WTC11 (cell line): ENCODE measurements at regions not wholly inside any gene's neighbourhood (a gene's known extent, or its start where the extent isn't known, plus 50 kb on each side); places are given as distances from the start of the nearest gene placed in this dataset.
A peak's percentile ranks its signal among the peaks of the same experiment; 100 is the strongest.

ENCODE experiments used
- ATAC-seq: fragments of 200-7000 bp; cut with Tn5 transposase; 2 replicates; pipeline ENCODE4 v1.10.0; 2021; ENCODE audit warnings: mild to moderate bottlenecking, moderate library complexity
- CTCF ChIA-PET: fragments of 300-600 bp; sonication (Branson Sonifier 250); formaldehyde crosslinking; loops from one replicate; lab custom pipeline; 2021; ENCODE audit warnings: antibody characterized with exemption; lab: Charles Lee
- POLR2A ChIA-PET: fragments of 350-600 bp; sonication (Branson Sonifier 250); formaldehyde crosslinking; loops from one replicate; lab custom pipeline; 2021; ENCODE audit warnings: antibody characterized with exemption; lab: Charles Lee
- DNase-seq: peaks from one replicate; pipeline ENCODE4 v3.0.0; 2021; ENCODE audit warnings: low spot score
- H3K27ac Mint-ChIP-seq: 2 replicates; pipeline ENCODE4 v1.8.0; 2021; ENCODE audit warnings: mixed read lengths
- H3K27me3 Mint-ChIP-seq: 2 replicates; pipeline ENCODE4 v1.8.0; 2021; ENCODE audit warnings: low read depth, mild to moderate bottlenecking, moderate library complexity, mixed read lengths
- H3K36me3 Mint-ChIP-seq: 2 replicates; pipeline ENCODE4 v1.8.0; 2021; ENCODE audit warnings: mixed read lengths
- H3K4me1 Mint-ChIP-seq: 2 replicates; pipeline ENCODE4 v1.8.0; 2022; ENCODE audit warnings: mixed read lengths
- H3K4me3 Mint-ChIP-seq: 2 replicates; pipeline ENCODE4 v1.8.0; 2021; ENCODE audit warnings: mild to moderate bottlenecking, moderate library complexity, mixed read lengths
- H3K9me3 Mint-ChIP-seq: 2 replicates; pipeline ENCODE4 v1.8.0; 2021; ENCODE audit warnings: mixed read lengths
- FOXK1 ChIP-seq: sonication (generic); formaldehyde crosslinking; IDR thresholded peaks from 2 replicates; pipeline ENCODE4 v1.8.0; 2022; ENCODE audit warnings: mild to moderate bottlenecking, moderate library complexity, missing genetic modification reagents
- FOXP1 ChIP-seq: sonication (generic); formaldehyde crosslinking; IDR thresholded peaks from 2 replicates; pipeline ENCODE4 v1.8.0; 2022; ENCODE audit warnings: missing genetic modification reagents, mild to moderate bottlenecking, moderate library complexity, borderline replicate concordance
- HMGA2 ChIP-seq: fragments of 250-450 bp; sonication (Bioruptor Pico); IDR thresholded peaks from 2 replicates; pipeline ENCODE4 v1.4.0; 2021; ENCODE audit warnings: mild to moderate bottlenecking, moderate library complexity
- OVOL2 ChIP-seq: fragments of 250-450 bp; sonication (Bioruptor Pico); IDR thresholded peaks from 2 replicates; pipeline ENCODE4 v1.9.0; 2021; ENCODE audit warnings: mild to moderate bottlenecking, borderline replicate concordance
- ZNF423 ChIP-seq: fragments of 250-450 bp; sonication (Bioruptor Pico); IDR thresholded peaks from 2 replicates; pipeline ENCODE4 v2.1.2; 2022; ENCODE audit warnings: mild to moderate bottlenecking, moderate library complexity
- TF ChIP-seq, protein P1 (sequence below): sonication (generic); formaldehyde crosslinking; IDR thresholded peaks from 2 replicates; pipeline ENCODE4 v1.8.0; 2022; ENCODE audit warnings: mild to moderate bottlenecking, missing genetic modification reagents
- TF ChIP-seq, protein P2 (sequence below): sonication (generic); formaldehyde crosslinking; IDR thresholded peaks from 2 replicates; pipeline ENCODE4 v1.8.0; 2022; ENCODE audit warnings: mild to moderate bottlenecking, missing genetic modification reagents
- TF ChIP-seq, protein P3 (sequence below): fragments of 250-450 bp; sonication (Bioruptor Pico); IDR thresholded peaks from 2 replicates; pipeline ENCODE4 v1.9.0; 2021; ENCODE audit warnings: mild to moderate bottlenecking, borderline replicate concordance
- TF ChIP-seq, protein P4 (sequence below): sonication (generic); formaldehyde crosslinking; IDR thresholded peaks from 2 replicates; pipeline ENCODE4 v1.8.1; 2023; ENCODE audit warnings: mild to moderate bottlenecking, missing genetic modification reagents
- TF ChIP-seq, protein P5 (sequence below): fragments of 250-450 bp; sonication (Bioruptor Pico); IDR thresholded peaks from 2 replicates; pipeline ENCODE4 v1.9.0; 2021; ENCODE audit warnings: mild to moderate bottlenecking
- TF ChIP-seq, protein P6 (sequence below): sonication (generic); formaldehyde crosslinking; IDR thresholded peaks from 2 replicates; pipeline ENCODE4 v1.8.0; 2022; ENCODE audit warnings: mild to moderate bottlenecking, missing genetic modification reagents
- TF ChIP-seq, protein P7 (sequence below): sonication (generic); formaldehyde crosslinking; IDR thresholded peaks from 2 replicates; pipeline ENCODE4 v1.8.1; 2023; ENCODE audit warnings: mild to moderate bottlenecking, missing genetic modification reagents, moderate library complexity
- TF ChIP-seq, protein P8 (sequence below): sonication (generic); formaldehyde crosslinking; conservative IDR thresholded peaks from 2 replicates; pipeline ENCODE4 v1.8.1; 2023; ENCODE audit warnings: mild to moderate bottlenecking, low read depth, missing genetic modification reagents, moderate library complexity
- TF ChIP-seq, protein P9 (sequence below): fragments of 250-450 bp; sonication (Bioruptor Pico); conservative IDR thresholded peaks from 2 replicates; pipeline ENCODE4 v1.9.0; 2021; ENCODE audit warnings: mild to moderate bottlenecking

DNA sequence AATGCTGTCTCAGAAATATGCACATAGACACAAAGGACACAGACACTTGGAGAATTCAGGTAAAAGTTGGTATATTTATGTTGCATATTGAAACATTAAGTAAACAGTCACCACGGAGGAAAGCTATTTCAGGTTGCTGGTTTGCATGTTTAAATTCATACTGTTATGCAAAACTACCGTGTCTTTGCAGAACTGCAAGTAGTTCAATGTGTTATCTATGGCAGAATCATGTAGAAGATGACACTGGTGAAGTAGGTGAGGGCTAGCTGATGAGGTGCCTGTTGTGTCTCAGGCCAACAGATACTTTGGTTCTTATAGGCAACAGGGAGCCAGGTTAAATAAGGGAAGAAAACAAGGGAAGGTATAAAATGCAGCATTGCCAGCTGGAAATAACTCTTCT is 511.3 kb downstream of the DIPK2A start:
- H3K4me1 Mint-ChIP-seq: peaks cover 27% of the 10 kb centered on the region
- POLR2A ChIA-PET: no interaction called here
- TF ChIP-seq, protein P1, sequence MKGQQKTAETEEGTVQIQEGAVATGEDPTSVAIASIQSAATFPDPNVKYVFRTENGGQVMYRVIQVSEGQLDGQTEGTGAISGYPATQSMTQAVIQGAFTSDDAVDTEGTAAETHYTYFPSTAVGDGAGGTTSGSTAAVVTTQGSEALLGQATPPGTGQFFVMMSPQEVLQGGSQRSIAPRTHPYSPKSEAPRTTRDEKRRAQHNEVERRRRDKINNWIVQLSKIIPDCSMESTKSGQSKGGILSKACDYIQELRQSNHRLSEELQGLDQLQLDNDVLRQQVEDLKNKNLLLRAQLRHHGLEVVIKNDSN (CRISPR knock-in tag): no peak
- TF ChIP-seq, protein P2, sequence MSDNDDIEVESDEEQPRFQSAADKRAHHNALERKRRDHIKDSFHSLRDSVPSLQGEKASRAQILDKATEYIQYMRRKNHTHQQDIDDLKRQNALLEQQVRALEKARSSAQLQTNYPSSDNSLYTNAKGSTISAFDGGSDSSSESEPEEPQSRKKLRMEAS (CRISPR knock-in tag): no peak
- TF ChIP-seq, all 79 proteins: peak for 0
- CTCF ChIA-PET: no interaction called here
- ATAC-seq (peak; percentile 30; the same call in 1 of the 2 replicates), DNase-seq (no peak)
- no peaks in the 10 kb centered on the region for H3K27me3 Mint-ChIP-seq
- H3K36me3 Mint-ChIP-seq: no peaks in the 10 kb centered on the region
- H3K4me3 Mint-ChIP-seq: no peak overlapping the region
- peaks cover 10% of the 10 kb centered on the region for H3K9me3 Mint-ChIP-seq
- H3K27ac Mint-ChIP-seq: peak overlapping the region; percentile 42; the same call in 1 of the 2 replicates

DNA sequence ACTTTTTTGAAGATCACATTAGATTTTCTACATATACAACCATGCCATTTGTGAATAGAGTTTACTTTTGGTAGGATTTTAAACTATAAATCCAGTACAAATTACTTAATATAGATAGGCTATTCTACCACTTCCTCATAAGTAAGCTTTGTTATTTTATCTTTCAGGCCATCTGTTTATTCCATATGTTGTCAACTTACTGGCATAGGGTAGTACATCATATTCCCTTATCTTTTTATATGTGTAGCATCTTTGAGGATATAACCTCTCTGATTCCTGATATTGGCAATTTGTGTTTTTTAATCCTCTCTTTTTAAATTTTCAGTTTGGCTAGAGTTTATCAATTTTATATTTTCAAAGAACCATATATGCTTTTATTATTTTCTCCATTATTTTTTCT is 515.4 kb downstream of the DIPK2A start:
- H3K4me3 Mint-ChIP-seq: no peak overlapping the region
- TF ChIP-seq, protein P3, sequence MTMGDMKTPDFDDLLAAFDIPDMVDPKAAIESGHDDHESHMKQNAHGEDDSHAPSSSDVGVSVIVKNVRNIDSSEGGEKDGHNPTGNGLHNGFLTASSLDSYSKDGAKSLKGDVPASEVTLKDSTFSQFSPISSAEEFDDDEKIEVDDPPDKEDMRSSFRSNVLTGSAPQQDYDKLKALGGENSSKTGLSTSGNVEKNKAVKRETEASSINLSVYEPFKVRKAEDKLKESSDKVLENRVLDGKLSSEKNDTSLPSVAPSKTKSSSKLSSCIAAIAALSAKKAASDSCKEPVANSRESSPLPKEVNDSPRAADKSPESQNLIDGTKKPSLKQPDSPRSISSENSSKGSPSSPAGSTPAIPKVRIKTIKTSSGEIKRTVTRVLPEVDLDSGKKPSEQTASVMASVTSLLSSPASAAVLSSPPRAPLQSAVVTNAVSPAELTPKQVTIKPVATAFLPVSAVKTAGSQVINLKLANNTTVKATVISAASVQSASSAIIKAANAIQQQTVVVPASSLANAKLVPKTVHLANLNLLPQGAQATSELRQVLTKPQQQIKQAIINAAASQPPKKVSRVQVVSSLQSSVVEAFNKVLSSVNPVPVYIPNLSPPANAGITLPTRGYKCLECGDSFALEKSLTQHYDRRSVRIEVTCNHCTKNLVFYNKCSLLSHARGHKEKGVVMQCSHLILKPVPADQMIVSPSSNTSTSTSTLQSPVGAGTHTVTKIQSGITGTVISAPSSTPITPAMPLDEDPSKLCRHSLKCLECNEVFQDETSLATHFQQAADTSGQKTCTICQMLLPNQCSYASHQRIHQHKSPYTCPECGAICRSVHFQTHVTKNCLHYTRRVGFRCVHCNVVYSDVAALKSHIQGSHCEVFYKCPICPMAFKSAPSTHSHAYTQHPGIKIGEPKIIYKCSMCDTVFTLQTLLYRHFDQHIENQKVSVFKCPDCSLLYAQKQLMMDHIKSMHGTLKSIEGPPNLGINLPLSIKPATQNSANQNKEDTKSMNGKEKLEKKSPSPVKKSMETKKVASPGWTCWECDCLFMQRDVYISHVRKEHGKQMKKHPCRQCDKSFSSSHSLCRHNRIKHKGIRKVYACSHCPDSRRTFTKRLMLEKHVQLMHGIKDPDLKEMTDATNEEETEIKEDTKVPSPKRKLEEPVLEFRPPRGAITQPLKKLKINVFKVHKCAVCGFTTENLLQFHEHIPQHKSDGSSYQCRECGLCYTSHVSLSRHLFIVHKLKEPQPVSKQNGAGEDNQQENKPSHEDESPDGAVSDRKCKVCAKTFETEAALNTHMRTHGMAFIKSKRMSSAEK (CRISPR knock-in tag): no peak
- TF ChIP-seq FOXP1 (CRISPR knock-in tag) (no peak), OVOL2 (CRISPR knock-in tag) (no peak), ZNF423 (CRISPR knock-in tag) (no peak), HMGA2 (CRISPR knock-in tag) (no peak), FOXK1 (CRISPR knock-in tag) (no peak)
- TF ChIP-seq, protein P4, sequence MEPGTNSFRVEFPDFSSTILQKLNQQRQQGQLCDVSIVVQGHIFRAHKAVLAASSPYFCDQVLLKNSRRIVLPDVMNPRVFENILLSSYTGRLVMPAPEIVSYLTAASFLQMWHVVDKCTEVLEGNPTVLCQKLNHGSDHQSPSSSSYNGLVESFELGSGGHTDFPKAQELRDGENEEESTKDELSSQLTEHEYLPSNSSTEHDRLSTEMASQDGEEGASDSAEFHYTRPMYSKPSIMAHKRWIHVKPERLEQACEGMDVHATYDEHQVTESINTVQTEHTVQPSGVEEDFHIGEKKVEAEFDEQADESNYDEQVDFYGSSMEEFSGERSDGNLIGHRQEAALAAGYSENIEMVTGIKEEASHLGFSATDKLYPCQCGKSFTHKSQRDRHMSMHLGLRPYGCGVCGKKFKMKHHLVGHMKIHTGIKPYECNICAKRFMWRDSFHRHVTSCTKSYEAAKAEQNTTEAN (CRISPR knock-in tag): no peak
- TF ChIP-seq, protein P5, sequence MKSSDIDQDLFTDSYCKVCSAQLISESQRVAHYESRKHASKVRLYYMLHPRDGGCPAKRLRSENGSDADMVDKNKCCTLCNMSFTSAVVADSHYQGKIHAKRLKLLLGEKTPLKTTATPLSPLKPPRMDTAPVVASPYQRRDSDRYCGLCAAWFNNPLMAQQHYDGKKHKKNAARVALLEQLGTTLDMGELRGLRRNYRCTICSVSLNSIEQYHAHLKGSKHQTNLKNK (CRISPR knock-in tag): no peak
- TF ChIP-seq, protein P6, sequence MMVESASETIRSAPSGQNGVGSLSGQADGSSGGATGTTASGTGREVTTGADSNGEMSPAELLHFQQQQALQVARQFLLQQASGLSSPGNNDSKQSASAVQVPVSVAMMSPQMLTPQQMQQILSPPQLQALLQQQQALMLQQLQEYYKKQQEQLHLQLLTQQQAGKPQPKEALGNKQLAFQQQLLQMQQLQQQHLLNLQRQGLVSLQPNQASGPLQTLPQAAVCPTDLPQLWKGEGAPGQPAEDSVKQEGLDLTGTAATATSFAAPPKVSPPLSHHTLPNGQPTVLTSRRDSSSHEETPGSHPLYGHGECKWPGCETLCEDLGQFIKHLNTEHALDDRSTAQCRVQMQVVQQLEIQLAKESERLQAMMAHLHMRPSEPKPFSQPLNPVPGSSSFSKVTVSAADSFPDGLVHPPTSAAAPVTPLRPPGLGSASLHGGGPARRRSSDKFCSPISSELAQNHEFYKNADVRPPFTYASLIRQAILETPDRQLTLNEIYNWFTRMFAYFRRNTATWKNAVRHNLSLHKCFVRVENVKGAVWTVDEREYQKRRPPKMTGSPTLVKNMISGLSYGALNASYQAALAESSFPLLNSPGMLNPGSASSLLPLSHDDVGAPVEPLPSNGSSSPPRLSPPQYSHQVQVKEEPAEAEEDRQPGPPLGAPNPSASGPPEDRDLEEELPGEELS (CRISPR knock-in tag): no peak
- TF ChIP-seq, protein P7, sequence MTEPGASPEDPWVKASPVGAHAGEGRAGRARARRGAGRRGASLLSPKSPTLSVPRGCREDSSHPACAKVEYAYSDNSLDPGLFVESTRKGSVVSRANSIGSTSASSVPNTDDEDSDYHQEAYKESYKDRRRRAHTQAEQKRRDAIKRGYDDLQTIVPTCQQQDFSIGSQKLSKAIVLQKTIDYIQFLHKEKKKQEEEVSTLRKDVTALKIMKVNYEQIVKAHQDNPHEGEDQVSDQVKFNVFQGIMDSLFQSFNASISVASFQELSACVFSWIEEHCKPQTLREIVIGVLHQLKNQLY (CRISPR knock-in tag): no peak
- TF ChIP-seq, protein P8, sequence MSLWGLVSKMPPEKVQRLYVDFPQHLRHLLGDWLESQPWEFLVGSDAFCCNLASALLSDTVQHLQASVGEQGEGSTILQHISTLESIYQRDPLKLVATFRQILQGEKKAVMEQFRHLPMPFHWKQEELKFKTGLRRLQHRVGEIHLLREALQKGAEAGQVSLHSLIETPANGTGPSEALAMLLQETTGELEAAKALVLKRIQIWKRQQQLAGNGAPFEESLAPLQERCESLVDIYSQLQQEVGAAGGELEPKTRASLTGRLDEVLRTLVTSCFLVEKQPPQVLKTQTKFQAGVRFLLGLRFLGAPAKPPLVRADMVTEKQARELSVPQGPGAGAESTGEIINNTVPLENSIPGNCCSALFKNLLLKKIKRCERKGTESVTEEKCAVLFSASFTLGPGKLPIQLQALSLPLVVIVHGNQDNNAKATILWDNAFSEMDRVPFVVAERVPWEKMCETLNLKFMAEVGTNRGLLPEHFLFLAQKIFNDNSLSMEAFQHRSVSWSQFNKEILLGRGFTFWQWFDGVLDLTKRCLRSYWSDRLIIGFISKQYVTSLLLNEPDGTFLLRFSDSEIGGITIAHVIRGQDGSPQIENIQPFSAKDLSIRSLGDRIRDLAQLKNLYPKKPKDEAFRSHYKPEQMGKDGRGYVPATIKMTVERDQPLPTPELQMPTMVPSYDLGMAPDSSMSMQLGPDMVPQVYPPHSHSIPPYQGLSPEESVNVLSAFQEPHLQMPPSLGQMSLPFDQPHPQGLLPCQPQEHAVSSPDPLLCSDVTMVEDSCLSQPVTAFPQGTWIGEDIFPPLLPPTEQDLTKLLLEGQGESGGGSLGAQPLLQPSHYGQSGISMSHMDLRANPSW (CRISPR knock-in tag): no peak
- TF ChIP-seq, protein P1 (CRISPR knock-in tag): no peak
- TF ChIP-seq, protein P9, sequence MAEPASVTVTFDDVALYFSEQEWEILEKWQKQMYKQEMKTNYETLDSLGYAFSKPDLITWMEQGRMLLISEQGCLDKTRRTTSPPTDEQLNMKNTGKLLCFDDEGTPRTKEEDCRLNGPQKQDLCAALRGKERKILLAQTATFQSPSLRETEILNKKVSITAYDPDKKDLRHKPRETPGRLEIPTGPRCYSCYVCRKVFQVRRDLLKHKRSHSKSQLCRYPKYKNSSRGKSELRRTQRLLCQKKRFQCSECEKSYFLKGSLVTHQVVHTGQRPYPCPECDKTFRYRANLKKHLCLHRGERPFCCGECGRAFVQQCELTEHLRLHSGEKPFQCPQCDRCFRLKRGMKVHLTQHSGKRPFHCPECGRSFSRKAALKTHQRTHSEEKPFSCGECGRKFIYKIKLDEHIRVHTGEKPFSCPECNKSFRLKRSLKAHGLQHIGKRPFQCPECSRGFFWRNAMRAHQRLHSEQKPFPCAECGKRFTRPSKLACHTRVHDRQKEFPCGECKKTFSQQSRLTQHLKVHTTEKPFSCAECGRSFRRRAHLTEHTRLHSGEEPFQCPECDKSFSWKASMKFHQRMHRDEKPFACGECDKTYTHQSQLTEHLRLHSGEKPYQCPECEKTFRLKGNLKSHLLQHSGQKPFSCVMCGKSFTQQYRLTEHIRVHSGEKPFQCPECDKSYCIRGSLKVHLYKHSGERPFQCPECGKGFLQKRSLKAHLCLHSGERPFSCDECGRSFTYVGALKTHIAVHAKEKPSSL (CRISPR knock-in tag): no peak
- TF ChIP-seq, all 79 proteins: peak for 0
- DNase-seq (no peak), ATAC-seq (no peak)
- CTCF ChIA-PET: no interaction called here
- Mint-ChIP-seq H3K9me3 (peaks cover 4% of the 10 kb centered on the region), H3K4me1 (peaks cover 34% of the 10 kb centered on the region), H3K27me3 (no peaks in the 10 kb centered on the region), H3K27ac (no peak overlapping the region), H3K36me3 (no peaks in the 10 kb centered on the region)
- POLR2A ChIA-PET: no interaction called here
